H9 (cell line): ENCODE measurements at regions not wholly inside any gene's neighbourhood (a gene's known extent, or its start where the extent isn't known, plus 50 kb on each side); places are given as distances from the start of the nearest gene placed in this dataset.

ENCODE experiments used
- DNase-seq: peaks from one replicate; pipeline ENCODE4 v3.0.0-alpha.2; 2017
- H2AFZ ChIP-seq: one replicate; pipeline ENCODE4 v1.6.1; 2013; ENCODE audit warnings: mild to moderate bottlenecking, low read length, control low read depth, moderate library complexity
- H2AK5ac ChIP-seq: 2 replicates; pipeline ENCODE4 v1.6.1; 2013; ENCODE audit warnings: low read length, control low read depth, mixed read lengths; ENCODE audit not compliant: insufficient read length
- H2BK120ac ChIP-seq: one replicate; pipeline ENCODE4 v1.6.1; 2013; ENCODE audit warnings: low read depth, mild to moderate bottlenecking, low read length, control low read depth, inconsistent platforms; ENCODE audit not compliant: poor library complexity, severe bottlenecking
- H2BK12ac ChIP-seq: 2 replicates; pipeline ENCODE4 v1.6.1; 2013; ENCODE audit warnings: low read length, control low read depth, mixed read lengths, low read depth; ENCODE audit not compliant: insufficient read length
- H2BK15ac ChIP-seq: 2 replicates; pipeline ENCODE4 v1.6.1; 2013; ENCODE audit warnings: low read depth, low read length, control low read depth
- H2BK20ac ChIP-seq: one replicate; pipeline ENCODE4 v1.6.1; 2013; ENCODE audit warnings: low read depth, mild to moderate bottlenecking, low read length, control low read depth, inconsistent platforms; ENCODE audit not compliant: poor library complexity, severe bottlenecking
- H2BK5ac ChIP-seq: 2 replicates; pipeline ENCODE4 v1.6.1; 2013; ENCODE audit warnings: low read length, control low read depth, mixed read lengths; ENCODE audit not compliant: insufficient read length
- H3K14ac ChIP-seq: 2 replicates; pipeline ENCODE4 v1.6.1; 2013; ENCODE audit warnings: low read length, control low read depth; ENCODE audit not compliant: insufficient read depth
- H3K18ac ChIP-seq: 2 replicates; pipeline ENCODE4 v1.6.1; 2013; ENCODE audit warnings: low read depth, mild to moderate bottlenecking, mixed read lengths, low read length, control low read depth; ENCODE audit not compliant: insufficient read length
- H3K23ac ChIP-seq: 2 replicates; pipeline ENCODE4 v1.6.1; 2013; ENCODE audit warnings: low read length, control low read depth, mixed read lengths, low read depth; ENCODE audit not compliant: insufficient read length
- H3K23me2 ChIP-seq: 2 replicates; pipeline ENCODE4 v1.6.1; 2013; ENCODE audit warnings: low read depth, mild to moderate bottlenecking, mixed read lengths, low read length, control low read depth; ENCODE audit not compliant: insufficient read length, poor library complexity, severe bottlenecking
- H3K27ac ChIP-seq: 2 replicates; pipeline ENCODE4 v1.5.1; 2013; ENCODE audit warnings: low read length, control low read depth, mixed read lengths, low read depth; ENCODE audit not compliant: insufficient read length
- H3K27me3 ChIP-seq: 2 replicates; pipeline ENCODE4 v1.6.1; 2013; ENCODE audit warnings: low read length, control low read depth, inconsistent platforms; ENCODE audit not compliant: insufficient read depth
- H3K4ac ChIP-seq: 2 replicates; pipeline ENCODE4 v1.6.1; 2013; ENCODE audit warnings: low read depth, mild to moderate bottlenecking, control low read depth, inconsistent platforms, low read length, moderate library complexity
- H3K4me1 ChIP-seq: 2 replicates; pipeline ENCODE4 v1.6.1; 2013; ENCODE audit warnings: low read length, control low read depth, inconsistent platforms; ENCODE audit not compliant: insufficient read depth
- H3K4me2 ChIP-seq: 2 replicates; pipeline ENCODE4 v1.6.1; 2013; ENCODE audit warnings: low read length, control low read depth, mixed read lengths; ENCODE audit not compliant: insufficient read length, insufficient read depth
- H3K56ac ChIP-seq: 2 replicates; pipeline ENCODE4 v1.6.1; 2013; ENCODE audit warnings: low read depth, mild to moderate bottlenecking, mixed read lengths, low read length, control low read depth; ENCODE audit not compliant: insufficient read length
- H3K79me1 ChIP-seq: 2 replicates; pipeline ENCODE4 v1.6.1; 2013; ENCODE audit warnings: low read depth, mild to moderate bottlenecking, moderate library complexity, low read length, control low read depth, inconsistent platforms; ENCODE audit not compliant: insufficient read depth, poor library complexity, severe bottlenecking
- H3K79me2 ChIP-seq: 2 replicates; pipeline ENCODE4 v1.6.1; 2013; ENCODE audit warnings: low read length, control low read depth, inconsistent platforms; ENCODE audit not compliant: insufficient read depth
- H3K9ac ChIP-seq: 2 replicates; pipeline ENCODE4 v1.6.1; 2013; ENCODE audit warnings: low read length, control low read depth, mixed read lengths; ENCODE audit not compliant: insufficient read length; ENCODE audit errors: extremely low read depth
- H3K9me3 ChIP-seq: one replicate; pipeline ENCODE4 v1.6.1; 2013; ENCODE audit warnings: low read depth, low read length, inconsistent platforms; ENCODE audit not compliant: control insufficient read depth
- H3T11ph ChIP-seq: one replicate; pipeline ENCODE4 v1.6.1; 2013; ENCODE audit warnings: mild to moderate bottlenecking, low read length, control low read depth, inconsistent platforms
- H4K20me1 ChIP-seq: one replicate; pipeline ENCODE4 v1.6.1; 2013; ENCODE audit not compliant: control insufficient read depth, insufficient read length, insufficient read depth
- H4K5ac ChIP-seq: 2 replicates; pipeline ENCODE4 v1.6.1; 2013; ENCODE audit warnings: low read depth, mild to moderate bottlenecking, mixed read lengths, low read length, control low read depth; ENCODE audit not compliant: insufficient read length
- H4K8ac ChIP-seq: replicated peaks from 2 replicates; pipeline ENCODE4 v1.6.1; 2013; ENCODE audit warnings: low read length, control low read depth, mixed read lengths, low read depth; ENCODE audit not compliant: insufficient read length
- H4K91ac ChIP-seq: 2 replicates; pipeline ENCODE4 v1.6.1; 2013; ENCODE audit warnings: low read depth, mild to moderate bottlenecking, moderate library complexity, mixed read lengths, low read length, control low read depth; ENCODE audit not compliant: insufficient read length
- H3K27ac Mint-ChIP-seq, 3 experiments: 2 replicates in 2 of 3; 3 replicates in 1 of 3; pipeline ENCODE4 v1.8.0; 2020 to 2021; ENCODE audit warnings: mixed read lengths in 3 of 3, mild to moderate bottlenecking in 1 of 3, moderate library complexity in 1 of 3
- H3K27me3 Mint-ChIP-seq: 2 replicates; pipeline ENCODE4 v1.8.0; 2021; ENCODE audit warnings: low read depth, mild to moderate bottlenecking, moderate library complexity, mixed read lengths
- H3K36me3 Mint-ChIP-seq, 3 experiments: 2 replicates in 2 of 3; 3 replicates in 1 of 3; pipeline ENCODE4 v1.8.0; 2020 to 2021; ENCODE audit warnings: low read depth in 3 of 3, mixed read lengths in 3 of 3; ENCODE audit not compliant: insufficient read depth in 1 of 3
- H3K4me1 Mint-ChIP-seq, 2 experiments: 2 replicates each; pipeline ENCODE4 v1.8.0; 2020; ENCODE audit warnings: mixed read lengths in 2 of 2
- H3K4me3 Mint-ChIP-seq, 2 experiments: 2 replicates in 1 of 2; 3 replicates in 1 of 2; pipeline ENCODE4 v1.8.0; 2020 to 2021; ENCODE audit warnings: mild to moderate bottlenecking in 2 of 2, mixed read lengths in 2 of 2, moderate library complexity in 1 of 2
- H3K9me3 Mint-ChIP-seq, 2 experiments: 2 replicates in 1 of 2; 3 replicates in 1 of 2; pipeline ENCODE4 v1.8.0; 2020; ENCODE audit warnings: mild to moderate bottlenecking in 2 of 2, mixed read lengths in 2 of 2, moderate library complexity in 1 of 2
- TF ChIP-seq, protein P1 (sequence below): fragments of 200-600 bp; sonication (generic); conservative IDR thresholded peaks from 3 replicates; pipeline ENCODE4 v1.8.0; 2021; ENCODE audit warnings: antibody characterized with exemption, mild to moderate bottlenecking

DNA sequence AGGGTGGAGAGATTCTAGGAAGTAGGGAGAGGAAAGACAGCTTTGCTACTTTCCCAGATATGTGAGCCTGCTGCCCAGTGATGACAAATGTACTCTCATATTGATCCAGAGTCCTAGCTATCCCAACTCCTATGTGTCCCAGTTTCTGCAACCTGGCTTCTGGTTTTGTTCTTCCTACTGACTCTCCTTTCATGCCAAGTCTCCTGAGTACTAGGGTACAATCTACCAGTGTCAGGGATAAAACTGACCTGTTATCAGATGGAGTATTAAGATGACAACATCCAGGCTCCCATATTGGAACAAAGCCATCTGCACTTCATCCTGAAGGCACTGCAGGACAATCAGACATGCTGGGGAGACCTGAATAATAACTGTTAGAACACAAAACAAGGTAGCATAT is 233.7 kb upstream of the PHYHIPL start:
- Histone ChIP-seq H2BK120ac (no peak overlapping the region), H2BK12ac (no peak overlapping the region), H3K79me2 (no peaks in the 10 kb centered on the region), H2BK15ac (no peak overlapping the region), H3K23ac (no peak overlapping the region), H4K5ac (no peak overlapping the region), H2AFZ (no peak overlapping the region), H3K9me3 (no peaks in the 10 kb centered on the region), H3K14ac (no peak overlapping the region), H3K4me2 (no peak overlapping the region), H4K91ac (no peak overlapping the region), H3T11ph (no peak overlapping the region), H3K4me1 (no peaks in the 10 kb centered on the region), H4K20me1 (no peaks in the 10 kb centered on the region), H3K56ac (no peak overlapping the region), H2BK20ac (no peak overlapping the region), H2BK5ac (no peak overlapping the region), H4K8ac (no peak overlapping the region), H3K79me1 (no peaks in the 10 kb centered on the region), H2AK5ac (no peak overlapping the region), H3K18ac (no peak overlapping the region), H3K4ac (no peak overlapping the region), H3K9ac (no peak overlapping the region), H3K23me2 (no peaks in the 10 kb centered on the region), H3K27ac (no peak overlapping the region), H3K27me3 (no peaks in the 10 kb centered on the region)
- H3K27ac Mint-ChIP-seq, result no peak overlapping the region
- H3K4me1 Mint-ChIP-seq, result no peaks in the 10 kb centered on the region
- H3K36me3 Mint-ChIP-seq, result no peaks in the 10 kb centered on the region; a peak in 1 of 7 replicates
- DNase-seq, result no peak
- H3K9me3 Mint-ChIP-seq, result no peaks in the 10 kb centered on the region
- H3K4me3 Mint-ChIP-seq, result no peak overlapping the region
- H3K27me3 Mint-ChIP-seq, result peaks cover 7% of the 10 kb centered on the region
- TF ChIP-seq, protein P1, sequence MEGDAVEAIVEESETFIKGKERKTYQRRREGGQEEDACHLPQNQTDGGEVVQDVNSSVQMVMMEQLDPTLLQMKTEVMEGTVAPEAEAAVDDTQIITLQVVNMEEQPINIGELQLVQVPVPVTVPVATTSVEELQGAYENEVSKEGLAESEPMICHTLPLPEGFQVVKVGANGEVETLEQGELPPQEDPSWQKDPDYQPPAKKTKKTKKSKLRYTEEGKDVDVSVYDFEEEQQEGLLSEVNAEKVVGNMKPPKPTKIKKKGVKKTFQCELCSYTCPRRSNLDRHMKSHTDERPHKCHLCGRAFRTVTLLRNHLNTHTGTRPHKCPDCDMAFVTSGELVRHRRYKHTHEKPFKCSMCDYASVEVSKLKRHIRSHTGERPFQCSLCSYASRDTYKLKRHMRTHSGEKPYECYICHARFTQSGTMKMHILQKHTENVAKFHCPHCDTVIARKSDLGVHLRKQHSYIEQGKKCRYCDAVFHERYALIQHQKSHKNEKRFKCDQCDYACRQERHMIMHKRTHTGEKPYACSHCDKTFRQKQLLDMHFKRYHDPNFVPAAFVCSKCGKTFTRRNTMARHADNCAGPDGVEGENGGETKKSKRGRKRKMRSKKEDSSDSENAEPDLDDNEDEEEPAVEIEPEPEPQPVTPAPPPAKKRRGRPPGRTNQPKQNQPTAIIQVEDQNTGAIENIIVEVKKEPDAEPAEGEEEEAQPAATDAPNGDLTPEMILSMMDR, result no peak
